ENCODE measurements at regions not wholly inside any gene's neighbourhood (a gene's known extent, or its start where the extent isn't known, plus 50 kb on each side); places are given as distances from the start of the nearest gene placed in this dataset.
"Not testable (repeated sequence)": the region's sequence is repeated elsewhere in the genome, so short reads cannot be mapped to it uniquely, and the experiment has no call there.

GRCh38 chr2:239882331-239882732 is 142.8 kb downstream of the NDUFA10 start:
- no peak for DNase-seq

- DNase-seq, result no peak
These were observed 143.4 kb downstream of the NDUFA10 start for GRCh38 chr2:239881561-239882320.

DNA sequence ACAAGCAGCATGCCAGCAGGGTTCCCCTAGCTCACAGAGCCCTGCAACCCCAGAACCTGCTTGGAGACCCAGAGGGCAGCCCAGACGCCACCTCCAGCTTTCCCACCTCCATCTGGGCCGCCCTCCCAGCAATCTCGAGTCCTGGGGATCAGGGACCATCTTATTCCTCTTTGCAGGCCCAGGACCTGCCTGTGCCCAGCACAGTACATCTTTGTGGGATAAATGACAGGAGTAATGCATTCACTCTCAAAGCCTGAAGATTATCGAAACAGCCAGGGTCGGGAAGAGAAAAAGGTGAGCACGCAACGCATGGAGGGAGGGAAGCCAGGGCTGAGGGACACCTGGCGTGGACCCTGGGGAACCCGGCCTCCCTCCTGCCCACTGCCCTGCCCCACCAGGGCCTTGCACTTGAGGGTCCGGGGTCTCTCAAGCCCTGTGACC is 144.1 kb downstream of the NDUFA10 start:
- DNase-seq, result no peak

GRCh38 chr2:239880396-239880795 is 144.7 kb downstream of the NDUFA10 start:
- no peak for DNase-seq

GRCh38 chr2:239879423-239880084 is 145.6 kb downstream of the NDUFA10 start:
- no peak for DNase-seq

- DNase-seq, result no peak
These were observed 146.5 kb downstream of the NDUFA10 start for GRCh38 chr2:239878686-239879085.

DNA sequence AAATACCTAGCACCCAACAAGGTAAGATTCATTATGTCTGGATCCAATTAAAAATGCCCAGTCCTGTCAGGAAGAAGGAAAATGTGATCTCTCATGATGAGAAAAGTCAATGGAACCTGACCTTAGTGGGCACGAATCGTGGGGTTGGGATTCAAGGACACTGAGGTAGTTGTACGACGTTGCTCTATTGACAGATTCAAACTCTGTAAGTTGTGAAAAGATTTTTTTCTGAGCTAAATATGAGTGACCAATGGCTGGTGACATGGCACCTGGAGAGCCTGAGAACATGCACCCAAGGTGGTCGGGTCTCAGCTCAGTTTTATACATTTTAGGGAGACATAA is 148.2 kb downstream of the NDUFA10 start:
- DNase-seq, result no peak

DNA sequence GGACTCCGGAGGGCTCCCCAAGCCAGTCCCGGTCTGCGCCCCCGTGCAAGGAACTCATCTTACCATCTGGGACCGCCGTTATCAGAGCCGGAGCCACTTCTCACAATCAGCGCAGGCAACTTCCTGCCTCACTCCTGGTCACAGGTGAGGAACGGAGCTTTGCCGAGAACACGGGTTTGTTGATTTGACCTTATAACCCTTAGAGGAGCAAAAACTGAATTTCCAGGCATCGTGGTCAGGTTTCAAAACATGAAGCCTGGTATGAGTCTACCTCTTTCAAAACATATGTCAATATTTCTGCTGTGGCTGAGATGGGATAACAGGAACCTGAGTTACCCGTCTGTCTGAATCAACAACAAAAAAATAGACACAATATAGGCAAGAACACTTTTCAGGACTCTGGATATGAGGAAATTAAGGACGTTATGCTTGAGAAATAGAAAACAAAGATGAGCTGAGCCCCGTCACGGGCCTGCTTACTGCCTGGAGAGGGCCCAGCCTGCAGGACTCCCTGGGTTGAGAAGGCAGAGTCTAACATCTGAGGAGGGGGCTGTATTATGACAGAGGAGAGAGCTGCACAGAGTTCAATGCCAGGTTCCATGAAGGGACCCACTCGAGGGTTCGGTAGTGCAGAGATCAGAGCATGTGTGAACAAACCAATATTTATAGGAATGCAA is 148.7 kb downstream of the NDUFA10 start:
- no peak for DNase-seq

GRCh38 chr2:239874636-239875356 is 150.3 kb downstream of the NDUFA10 start:
- no peak for DNase-seq

DNA sequence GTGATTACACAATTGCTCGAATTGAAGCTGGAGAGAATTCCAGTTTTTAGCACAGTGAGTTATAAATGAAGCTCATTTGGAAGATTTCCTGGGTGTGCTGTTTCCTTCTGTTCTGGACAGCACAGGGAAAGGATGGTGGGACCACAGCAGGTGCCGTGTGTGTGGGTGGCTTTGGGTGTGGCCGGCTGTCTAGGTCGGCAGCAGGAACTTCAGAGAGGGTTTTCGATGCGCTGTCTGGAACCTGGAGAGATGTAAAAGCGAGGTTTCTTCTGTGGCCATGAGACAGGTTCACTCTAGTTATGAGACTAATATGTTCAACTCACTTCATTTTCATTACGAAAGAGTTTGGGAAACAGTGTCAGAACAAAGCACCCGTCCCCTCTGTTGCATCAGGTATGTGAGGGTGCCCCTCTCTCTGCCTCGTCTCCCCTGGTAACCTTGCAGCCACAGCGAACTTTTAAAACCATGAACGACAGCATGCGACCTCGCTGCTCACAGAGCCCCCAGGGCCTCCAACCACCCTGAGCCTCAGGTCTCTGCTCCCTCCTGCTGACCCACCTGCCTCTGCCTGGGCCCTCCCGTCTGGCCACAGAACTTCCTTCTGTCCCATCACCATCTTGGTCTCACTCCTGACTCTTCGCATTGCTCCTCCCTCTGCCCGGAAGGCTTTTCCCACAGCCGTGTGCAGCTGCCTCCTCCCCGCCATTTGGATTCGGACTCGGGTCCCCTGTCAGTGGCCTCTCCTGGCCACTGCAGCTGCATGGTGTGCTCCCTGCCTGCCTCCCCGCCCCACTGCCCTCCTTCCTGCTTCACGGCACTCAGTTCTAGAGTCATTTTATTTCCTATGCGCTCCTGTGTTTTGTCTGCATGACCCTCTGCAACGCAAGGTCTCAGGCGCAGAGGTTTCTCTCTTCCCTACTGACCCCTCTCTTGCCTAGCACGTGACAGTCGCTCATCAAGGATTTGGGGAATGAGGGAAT is 151.2 kb downstream of the NDUFA10 start:
- no peak for DNase-seq

- no peak for DNase-seq
These were observed 153.4 kb downstream of the NDUFA10 start for GRCh38 chr2:239871481-239872435.

DNA sequence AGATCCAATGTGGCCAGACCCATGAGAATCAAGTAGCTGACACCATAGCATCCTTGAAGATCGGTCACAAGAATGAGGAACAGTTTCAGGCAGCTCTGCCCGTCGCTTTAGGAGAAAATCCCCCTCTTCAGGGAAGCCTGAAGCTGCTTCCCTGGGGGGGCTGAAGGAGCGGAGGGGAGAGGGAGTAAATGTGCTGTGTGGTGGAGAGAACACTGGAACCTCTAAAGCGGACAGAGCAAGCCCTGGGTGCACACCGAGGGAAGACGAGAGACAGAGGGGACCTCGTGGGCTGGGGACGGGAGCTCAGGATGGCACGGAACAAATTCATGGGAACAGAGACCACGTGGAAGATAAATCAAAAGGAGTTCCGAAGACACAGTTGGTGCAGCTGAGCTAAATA is 154.3 kb downstream of the NDUFA10 start:
- DNase-seq, result no peak

DNA sequence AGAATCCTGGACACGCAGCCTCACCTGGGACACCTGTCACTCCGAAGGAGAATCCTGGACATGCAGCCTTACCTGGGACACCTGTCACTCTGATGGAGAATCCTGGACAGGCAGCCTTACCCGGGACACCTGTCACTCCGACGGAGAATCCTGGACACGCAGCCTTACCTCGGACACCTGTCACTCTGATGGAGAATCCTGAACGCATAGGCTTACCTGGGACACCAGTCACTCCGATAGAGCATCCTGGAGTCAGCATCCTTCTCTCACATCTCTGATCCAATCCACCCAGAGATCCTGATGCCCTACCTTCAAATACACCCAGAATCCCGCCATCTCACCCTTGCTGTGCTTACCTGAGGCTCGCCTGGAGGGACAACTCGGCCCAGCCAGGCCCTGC is 154.9 kb downstream of the NDUFA10 start:
- DNase-seq, result no peak

DNA sequence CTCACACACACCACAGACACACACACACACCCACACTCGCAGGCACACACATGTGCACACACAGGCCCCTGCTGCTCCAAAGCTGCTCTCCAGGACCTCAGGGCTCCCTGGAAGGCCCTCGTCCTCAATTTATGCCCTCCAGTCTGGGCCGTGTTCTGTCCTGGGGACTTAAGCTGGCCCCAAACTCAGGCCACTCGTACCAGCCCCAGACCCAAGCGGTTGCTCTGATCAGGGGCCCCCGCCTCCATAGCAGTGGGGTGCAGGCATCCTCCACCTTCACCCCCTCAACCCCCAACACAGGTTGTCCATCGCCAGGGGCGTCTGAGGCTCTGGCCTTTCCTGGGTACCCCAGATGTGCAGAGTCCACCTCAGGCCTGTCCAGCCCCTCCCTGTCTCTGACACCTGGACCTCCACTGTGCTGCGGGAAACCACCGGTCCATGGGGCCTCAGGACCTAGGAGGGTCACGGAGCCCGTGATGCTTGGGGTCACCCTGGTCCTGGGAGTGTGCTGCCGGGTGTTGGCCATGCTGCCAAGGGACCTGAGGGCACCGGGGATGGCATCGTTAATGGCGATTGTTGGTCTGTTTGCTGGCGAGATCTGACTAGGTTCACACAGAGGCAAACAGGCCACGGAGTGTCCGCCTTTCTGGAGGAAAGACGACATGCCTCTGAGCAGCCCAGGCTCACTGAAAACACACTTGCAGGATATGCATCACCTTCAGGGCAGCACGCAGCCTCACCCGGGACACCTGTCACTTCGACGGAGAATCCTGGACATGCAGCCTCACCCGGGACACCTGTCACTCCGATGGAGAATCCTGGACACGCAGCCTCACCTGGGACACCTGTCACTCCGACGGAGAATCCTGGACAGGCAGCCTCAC is 155.6 kb downstream of the NDUFA10 start:
- DNase-seq, result no peak

GRCh38 chr2:239868556-239869181 is 156.5 kb downstream of the NDUFA10 start:
- DNase-seq, result no peak

GRCh38 chr2:239866778-239867177 is 158.4 kb downstream of the NDUFA10 start:
- no peak for DNase-seq

GRCh38 chr2:239866350-239866749 is 158.8 kb downstream of the NDUFA10 start:
- DNase-seq, result no peak

- not testable (repeated sequence) for DNase-seq
These were observed 159.3 kb downstream of the NDUFA10 start for GRCh38 chr2:239865856-239866255.

DNA sequence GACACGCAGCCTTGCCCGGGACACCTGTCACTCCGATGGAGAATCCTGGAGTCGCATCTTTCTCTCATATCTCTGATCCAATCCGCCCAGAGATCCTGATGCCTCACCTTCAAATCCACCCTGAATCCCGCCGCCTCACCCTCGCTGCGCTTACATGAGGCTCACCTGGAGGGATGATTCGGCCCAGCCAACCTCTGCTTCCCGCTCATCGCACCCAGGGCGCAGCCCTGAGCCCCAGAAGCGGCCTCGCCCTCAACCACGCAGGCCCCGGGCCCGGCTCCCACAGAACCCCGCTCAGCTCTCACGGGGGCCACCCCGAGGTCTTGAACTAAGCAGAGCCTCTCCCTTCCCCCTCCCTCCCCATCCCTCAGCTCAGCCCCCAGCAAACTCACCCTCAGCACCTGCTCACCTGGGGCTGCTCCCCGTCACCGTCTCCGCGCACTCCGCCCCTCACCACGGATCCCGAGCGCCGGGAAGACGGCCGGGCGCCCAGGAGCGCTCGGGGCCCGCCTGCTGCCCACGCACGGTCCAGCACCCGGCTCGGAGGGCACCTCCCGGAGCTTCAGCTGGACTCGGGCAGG is 160.0 kb downstream of the NDUFA10 start:
- DNase-seq, result no peak

Measured in GOT3 (cell line).